SU-DHL-6 (cell line): ENCODE measurements at regions not wholly inside any gene's neighbourhood (a gene's known extent, or its start where the extent isn't known, plus 50 kb on each side); places are given as distances from the start of the nearest gene placed in this dataset.
"Not testable (repeated sequence)": the region's sequence is repeated elsewhere in the genome, so short reads cannot be mapped to it uniquely, and the experiment has no call there.

ENCODE experiments used
- H2AFZ ChIP-seq: fragments of 200-600 bp; sonication (generic); 2 replicates; pipeline ENCODE4 v1.6.1; 2014; ENCODE audit warnings: low read depth, mild to moderate bottlenecking, moderate library complexity, mixed read lengths, antibody characterized with exemption, low read length; ENCODE audit not compliant: severe bottlenecking
- H3F3A ChIP-seq: fragments of 200-600 bp; shearing (Covaris generic); 2 replicates; pipeline ENCODE4 v1.6.0; 2016; ENCODE audit warnings: antibody characterized with exemption, mild to moderate bottlenecking; ENCODE audit not compliant: insufficient read depth
- H3K27ac ChIP-seq: fragments of 200-600 bp; sonication (generic); 2 replicates; pipeline ENCODE4 v1.5.1; 2016; ENCODE audit warnings: low read depth, mild to moderate bottlenecking, low read length, moderate library complexity, mixed read lengths
- H3K27me3 ChIP-seq: fragments of 200-600 bp; sonication (generic), shearing (Covaris generic); 2 replicates; pipeline ENCODE4 v1.6.0; 2014; ENCODE audit warnings: mild to moderate bottlenecking, low read length
- H3K36me3 ChIP-seq: fragments of 200-600 bp; sonication (generic); 2 replicates; pipeline ENCODE4 v1.6.1; 2014; ENCODE audit warnings: mild to moderate bottlenecking, low read length, mixed read lengths
- H3K4me2 ChIP-seq: fragments of 300-600, 200-600 bp; shearing (Covaris generic), sonication (generic); 2 replicates; pipeline ENCODE4 v1.6.0; 2014; ENCODE audit warnings: low read length, low read depth, mild to moderate bottlenecking; ENCODE audit not compliant: poor library complexity, severe bottlenecking
- H3K4me3 ChIP-seq: fragments of 200-600 bp; sonication (generic); 2 replicates; pipeline ENCODE4 v1.5.1; 2014; ENCODE audit warnings: antibody characterized with exemption, low read length, mild to moderate bottlenecking, mixed read lengths; ENCODE audit not compliant: insufficient read depth, poor library complexity, severe bottlenecking
- H3K79me2 ChIP-seq: fragments of 200-600 bp; sonication (generic); 2 replicates; pipeline ENCODE4 v1.6.1; 2014; ENCODE audit warnings: mild to moderate bottlenecking, low read length, moderate library complexity; ENCODE audit not compliant: insufficient read depth
- H3K9ac ChIP-seq: fragments of 200-600 bp; sonication (generic); 2 replicates; pipeline ENCODE4 v1.7.0; 2014; ENCODE audit warnings: mild to moderate bottlenecking, low read length
- H3K9me2 ChIP-seq: fragments of 200-600 bp; sonication (generic); replicated peaks from 2 replicates; pipeline ENCODE4 v1.6.1; 2014; ENCODE audit warnings: low read length; ENCODE audit not compliant: insufficient read depth
- H3K9me3 ChIP-seq: fragments of 200-600 bp; sonication (generic); 2 replicates; pipeline ENCODE4 v1.6.1; 2014; ENCODE audit warnings: low read length, mixed read lengths; ENCODE audit not compliant: insufficient read depth
- H4K20me1 ChIP-seq: fragments of 200-600 bp; sonication (generic); 2 replicates; pipeline ENCODE4 v1.6.1; 2014; ENCODE audit warnings: low read depth, mild to moderate bottlenecking, antibody characterized with exemption, low read length, moderate library complexity, mixed read lengths

- not testable (repeated sequence) for H3K79me2 ChIP-seq, H3K9me2 ChIP-seq, H3K27me3 ChIP-seq, H3F3A ChIP-seq, H4K20me1 ChIP-seq, H3K9me3 ChIP-seq, H3K9ac ChIP-seq, H3K4me3 ChIP-seq, H2AFZ ChIP-seq, H3K27ac ChIP-seq, H3K4me2 ChIP-seq, H3K36me3 ChIP-seq
Observed at GRCh38 chr22:38375784-38376183, 58.6 kb upstream of the CSNK1E start.

GRCh38 chr22:38375005-38375404 lies 57.8 kb upstream of the CSNK1E start:
- not testable (repeated sequence) for H3K4me2 ChIP-seq, H3K27ac ChIP-seq, H2AFZ ChIP-seq, H3K9ac ChIP-seq, H3K4me3 ChIP-seq, H3K9me3 ChIP-seq, H3K9me2 ChIP-seq, H3K79me2 ChIP-seq, H3K27me3 ChIP-seq, H3K36me3 ChIP-seq, H4K20me1 ChIP-seq, H3F3A ChIP-seq

GRCh38 chr22:38374433-38374831 lies 57.2 kb upstream of the CSNK1E start:
- Histone ChIP-seq H3K27ac (peak overlapping the region; percentile 82), H3K4me2 (peak overlapping the region; percentile 44), H3K9ac (peak overlapping the region; percentile 37; the same call in 1 of the 2 replicates)
- H3K79me2 ChIP-seq, H3K9me2 ChIP-seq, H3K36me3 ChIP-seq, H3K4me3 ChIP-seq, H3K9me3 ChIP-seq, H3F3A ChIP-seq, H4K20me1 ChIP-seq, H3K27me3 ChIP-seq, H2AFZ ChIP-seq: not testable (repeated sequence)

DNA sequence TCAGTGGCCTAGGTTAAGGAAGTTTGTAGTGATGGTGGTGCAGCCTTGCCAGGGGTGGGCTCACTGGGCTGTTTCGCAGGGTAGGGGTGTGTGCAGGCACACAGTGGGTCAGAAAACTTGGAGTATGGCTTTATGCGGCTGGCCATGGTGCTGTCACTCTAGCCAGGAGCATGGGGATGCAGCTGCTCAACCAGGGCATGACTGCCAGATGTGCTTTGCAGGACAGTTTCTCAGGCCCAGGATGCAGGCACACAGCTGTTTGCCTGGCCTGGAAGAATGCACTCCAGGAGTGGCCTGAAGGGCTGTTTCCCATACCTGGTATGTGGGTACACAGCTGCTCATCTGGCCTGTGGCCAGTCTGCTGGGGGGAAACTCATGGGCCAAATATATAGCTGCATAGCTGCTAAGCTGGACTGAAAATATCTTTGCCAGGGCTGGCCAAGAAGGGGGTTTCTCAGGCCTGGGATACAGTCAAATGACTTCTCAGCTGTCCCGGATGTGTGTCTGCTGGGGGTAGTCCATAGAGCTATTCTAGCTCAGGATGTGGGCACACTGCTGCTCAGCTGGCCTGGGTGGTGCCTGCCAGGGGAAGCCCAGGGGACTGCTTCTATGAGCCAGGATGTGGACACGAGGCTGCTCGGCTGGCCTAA lies 56.7 kb upstream of the CSNK1E start:
- H3K9me2 ChIP-seq, H3K4me3 ChIP-seq, H3F3A ChIP-seq, H2AFZ ChIP-seq, H3K27me3 ChIP-seq, H3K79me2 ChIP-seq, H4K20me1 ChIP-seq, H3K9me3 ChIP-seq, H3K36me3 ChIP-seq: not testable (repeated sequence)
- Histone ChIP-seq H3K4me2 (peak overlapping the region; percentile 44), H3K27ac (peak overlapping the region; percentile 82), H3K9ac (0 out of 2 replicates have a peak overlapping the region, but pooled peaks have one; percentile 37)

GRCh38 chr22:38372665-38373064 lies 55.4 kb upstream of the CSNK1E start:
- not testable (repeated sequence) for H3K27ac ChIP-seq, H3K4me3 ChIP-seq, H3K9ac ChIP-seq, H3F3A ChIP-seq, H3K79me2 ChIP-seq, H4K20me1 ChIP-seq, H3K36me3 ChIP-seq, H3K4me2 ChIP-seq, H3K27me3 ChIP-seq, H3K9me2 ChIP-seq, H3K9me3 ChIP-seq, H2AFZ ChIP-seq

- not testable (repeated sequence) for H3K9me3 ChIP-seq, H3K27me3 ChIP-seq, H3K27ac ChIP-seq, H3K36me3 ChIP-seq, H3F3A ChIP-seq, H3K9ac ChIP-seq, H4K20me1 ChIP-seq, H2AFZ ChIP-seq, H3K4me3 ChIP-seq, H3K9me2 ChIP-seq, H3K4me2 ChIP-seq, H3K79me2 ChIP-seq
Observed at GRCh38 chr22:38370490-38370889, 53.3 kb upstream of the CSNK1E start.

- H3K9me3 ChIP-seq, H3K27ac ChIP-seq, H3K4me3 ChIP-seq, H3K79me2 ChIP-seq, H3F3A ChIP-seq, H3K36me3 ChIP-seq, H3K9ac ChIP-seq, H3K9me2 ChIP-seq, H3K27me3 ChIP-seq, H4K20me1 ChIP-seq: not testable (repeated sequence)
- Histone ChIP-seq H3K4me2 (peak overlapping the region; percentile 13), H2AFZ (peak overlapping the region; percentile 34)
Observed at GRCh38 chr22:38369132-38369531, 51.9 kb upstream of the CSNK1E start.
